T-cell (primary cell): ENCODE measurements at regions not wholly inside any gene's neighbourhood (a gene's known extent, or its start where the extent isn't known, plus 50 kb on each side); places are given as distances from the start of the nearest gene placed in this dataset.

Experiments
- ATAC-seq, 4 experiments: fragments of 200-7000 bp in 3 of 4; fragments of 150-1000 bp in 1 of 4; cut with Tn5 transposase; replicated peaks in 1 of 4; 1 replicate in 3 of 4; 2 replicates in 1 of 4; pipeline ENCODE4 v1.10.0; 2021; ENCODE audit warnings: moderate library complexity in 3 of 4, mild to moderate bottlenecking in 2 of 4, moderate number of reproducible peaks in 1 of 4
- CTCF ChIA-PET, 2 donors: fragments of 300-600 bp; sonication (Branson Sonifier 250); formaldehyde crosslinking; loops; one replicate each; lab custom pipeline; 2022; ENCODE audit warnings: antibody characterized with exemption in 2 of 2; lab: Charles Lee
- POLR2A ChIA-PET, 2 donors: fragments of 300-600 bp; sonication (Branson Sonifier 250); formaldehyde crosslinking; loops; one replicate each; lab custom pipeline; 2022; ENCODE audit warnings: antibody characterized with exemption in 2 of 2; lab: Charles Lee
- DNase-seq, 35 experiments: peaks; one replicate each; pipeline versions ENCODE4 v3.0.0 to v3.0.0-alpha.2; 2013 to 2023
- H3K27ac ChIP-seq: one replicate; pipeline ENCODE4 v1.5.1; 2013; ENCODE audit warnings: low read length
- H3K27me3 ChIP-seq, 2 experiments: replicated peaks in 1 of 2; 1 replicate in 1 of 2; 2 replicates in 1 of 2; pipeline versions ENCODE4 v1.6.1 to v1.7.0; 2013; ENCODE audit warnings: low read length in 1 of 2, mixed read lengths in 1 of 2; ENCODE audit not compliant: control insufficient read depth in 2 of 2, insufficient read depth in 2 of 2; ENCODE audit errors: extremely low read depth in 1 of 2
- H3K36me3 ChIP-seq, 2 donors: 1 replicate in 1 of 2; 2 replicates in 1 of 2; pipeline versions ENCODE4 v1.6.1 to v1.7.0; 2013; ENCODE audit warnings: low read length in 1 of 2; ENCODE audit not compliant: control insufficient read depth in 2 of 2, insufficient read depth in 1 of 2; ENCODE audit errors: extremely low read depth in 1 of 2
- H3K4me1 ChIP-seq, 2 experiments: 1 replicate in 1 of 2; 2 replicates in 1 of 2; pipeline versions ENCODE4 v1.6.1 to v1.7.0; 2013; ENCODE audit warnings: low read length in 2 of 2, mixed read lengths in 1 of 2; ENCODE audit not compliant: insufficient read depth in 2 of 2, control insufficient read depth in 1 of 2; ENCODE audit errors: extremely low read depth in 1 of 2
- H3K4me3 ChIP-seq, 2 donors: 1 replicate in 1 of 2; 2 replicates in 1 of 2; pipeline versions ENCODE4 v1.5.1 to v1.7.0; 2013; ENCODE audit warnings: mild to moderate bottlenecking in 2 of 2, low read length in 1 of 2, moderate library complexity in 1 of 2; ENCODE audit not compliant: control insufficient read depth in 1 of 2; ENCODE audit errors: extremely low read depth in 1 of 2
- H3K9me3 ChIP-seq: 2 replicates; pipeline ENCODE4 v1.7.0; 2013
- H3K27ac Mint-ChIP-seq, 2 donors: one replicate each; pipeline ENCODE4 v1.8.0; 2020 to 2021; ENCODE audit warnings: mild to moderate bottlenecking in 2 of 2, mixed read lengths in 2 of 2
- H3K27me3 Mint-ChIP-seq, 2 donors: one replicate each; pipeline ENCODE4 v1.8.0; 2021 to 2022; ENCODE audit warnings: mixed read lengths in 2 of 2
- H3K36me3 Mint-ChIP-seq: one replicate; pipeline ENCODE4 v1.8.0; 2021; ENCODE audit warnings: mixed read lengths
- H3K4me1 Mint-ChIP-seq, 3 donors: one replicate each; pipeline ENCODE4 v1.8.0; 2020 to 2022; ENCODE audit warnings: mixed read lengths in 3 of 3, mild to moderate bottlenecking in 1 of 3
- H3K4me3 Mint-ChIP-seq, 3 donors: one replicate each; pipeline ENCODE4 v1.8.0; 2020 to 2022; ENCODE audit warnings: mild to moderate bottlenecking in 3 of 3, mixed read lengths in 3 of 3, moderate library complexity in 3 of 3
- H3K9me3 Mint-ChIP-seq, 3 donors: one replicate each; pipeline ENCODE4 v1.8.0; 2020 to 2022; ENCODE audit warnings: mixed read lengths in 3 of 3
- WGBS: methylation state at CpG from one replicate; pipeline ENCODE4 v1.1.5; 2013; ENCODE audit warnings: missing lambda C conversion rate; ENCODE audit not compliant: insufficient coverage; 5-methylcytosine and 5-hydroxymethylcytosine counted together

DNA sequence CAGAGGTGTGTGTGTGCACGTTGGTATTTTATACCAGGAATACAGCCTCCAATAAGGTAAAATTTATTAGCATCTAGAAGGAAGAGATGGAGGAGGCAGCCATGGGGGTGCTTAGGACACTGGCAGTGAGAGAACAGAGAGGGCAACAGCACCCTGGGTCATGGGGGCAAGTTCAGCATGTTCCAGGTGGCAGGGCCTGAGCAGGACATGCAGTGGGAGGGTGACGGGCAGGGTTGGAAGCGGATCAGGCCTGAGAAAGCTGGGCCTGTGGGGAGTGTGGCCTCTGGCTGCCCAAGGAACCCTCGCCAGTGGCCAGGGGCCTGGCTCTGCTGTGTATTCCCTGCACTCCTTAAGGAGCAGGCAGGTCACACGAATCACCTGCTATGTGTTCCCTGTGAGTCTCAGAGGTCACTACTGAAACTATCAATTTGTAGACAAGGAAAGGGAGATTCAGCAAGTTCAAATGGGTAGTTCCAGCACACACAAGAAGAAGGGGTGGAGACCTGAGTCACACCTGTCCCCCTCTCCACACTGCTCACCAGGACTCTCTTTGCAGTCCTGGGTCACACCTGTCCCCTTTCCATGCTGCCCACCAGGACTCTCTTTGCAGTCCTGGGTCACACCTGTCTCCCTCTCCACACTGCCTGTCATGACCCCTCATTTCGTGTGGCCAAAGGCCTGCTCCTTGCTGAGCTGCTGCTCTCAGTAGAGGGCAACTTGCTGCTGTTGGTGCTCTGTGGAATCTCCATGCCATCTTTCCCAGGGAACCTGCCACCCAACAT, 463.9 kb upstream of the HS6ST1 start:
- no peak overlapping the region for H3K4me3 ChIP-seq
- 64% methylated on average over 6 of the region's 6 CpGs for WGBS
- H3K4me1 ChIP-seq, result no peaks in the 10 kb centered on the region
- ChIA-PET CTCF (no interaction called here), POLR2A (no interaction called here)
- H3K4me1 Mint-ChIP-seq, result no peaks in the 10 kb centered on the region
- no peak for DNase-seq
- no peak for ATAC-seq
- H3K4me3 Mint-ChIP-seq, result no peak overlapping the region
- no peak overlapping the region for H3K27ac Mint-ChIP-seq
- H3K36me3 Mint-ChIP-seq, result no peaks in the 10 kb centered on the region
- no peaks in the 10 kb centered on the region for H3K9me3 Mint-ChIP-seq
- no peak overlapping the region for H3K27ac ChIP-seq
- no peaks in the 10 kb centered on the region for H3K27me3 Mint-ChIP-seq
- H3K27me3 ChIP-seq, result peaks cover 0 to 5% of the 10 kb centered on the region in 2 experiments
- H3K36me3 ChIP-seq, result no peaks in the 10 kb centered on the region
- H3K9me3 ChIP-seq, result no peaks in the 10 kb centered on the region

DNA sequence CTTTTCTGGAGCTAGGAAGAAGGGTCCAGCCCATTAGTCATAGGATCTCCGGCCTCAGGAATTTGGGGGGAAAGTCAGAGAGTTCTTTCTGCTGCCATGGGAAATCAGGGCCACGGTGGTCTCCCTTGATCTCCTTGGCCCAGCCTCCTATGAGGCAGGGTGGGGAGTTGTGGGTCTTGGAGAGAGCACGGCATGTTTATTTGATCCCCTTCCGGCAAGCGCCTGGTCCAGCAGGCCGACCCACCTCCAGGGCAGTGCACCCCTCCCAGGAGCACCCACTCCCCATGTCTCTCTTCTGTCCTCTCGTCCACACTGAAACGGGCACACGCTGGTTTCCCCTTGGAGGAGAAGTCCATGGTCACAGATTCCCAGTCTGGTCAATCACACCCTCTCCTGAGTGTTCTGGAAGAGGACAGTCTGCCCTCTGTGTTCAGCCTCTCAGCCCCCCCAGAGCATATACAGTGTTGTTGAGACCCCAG, 464.6 kb upstream of the HS6ST1 start:
- CTCF ChIA-PET, result no interaction called here
- Mint-ChIP-seq H3K4me1 (no peaks in the 10 kb centered on the region), H3K36me3 (no peaks in the 10 kb centered on the region), H3K27ac (no peak overlapping the region), H3K27me3 (no peaks in the 10 kb centered on the region), H3K4me3 (no peak overlapping the region), H3K9me3 (peaks cover 0 to 1% (median 0%) of the 10 kb centered on the region in 3 donors)
- H3K4me1 ChIP-seq, result no peaks in the 10 kb centered on the region
- POLR2A ChIA-PET, result no interaction called here
- no peaks in the 10 kb centered on the region for H3K9me3 ChIP-seq
- H3K27ac ChIP-seq, result no peak overlapping the region
- ATAC-seq (no peak), DNase-seq (no peak)
- H3K27me3 ChIP-seq, result peaks cover 0 to 5% of the 10 kb centered on the region in 2 experiments
- no peak overlapping the region for H3K4me3 ChIP-seq
- no peaks in the 10 kb centered on the region for H3K36me3 ChIP-seq
- 93% methylated on average over 3 of the region's 9 CpGs for WGBS

DNA sequence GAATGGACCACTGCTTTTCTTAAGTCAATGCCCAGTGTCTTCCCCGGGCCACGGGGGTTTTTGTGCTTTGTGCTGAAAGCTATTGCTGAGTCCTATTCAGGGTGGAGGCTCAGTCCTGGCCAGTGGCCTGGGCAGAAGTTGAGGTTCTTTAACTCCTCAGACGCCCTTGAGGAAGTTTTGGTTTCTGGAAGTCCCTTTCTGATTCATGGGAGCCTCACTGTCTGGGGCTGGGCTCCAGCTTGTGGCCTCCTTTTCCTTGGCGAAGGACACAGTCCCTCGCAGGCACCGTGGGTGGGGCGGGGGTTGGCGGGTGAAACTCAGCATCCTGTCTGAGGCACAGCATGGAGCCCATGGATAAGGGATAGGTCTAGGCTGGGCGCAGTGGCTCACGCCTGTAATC, 465.2 kb upstream of the HS6ST1 start:
- H3K27ac Mint-ChIP-seq, result no peak overlapping the region
- ATAC-seq (no peak), DNase-seq (no peak)
- H3K36me3 Mint-ChIP-seq, result no peaks in the 10 kb centered on the region
- no peak overlapping the region for H3K27ac ChIP-seq
- CTCF ChIA-PET, result no interaction called here
- peaks cover 0 to 5% of the 10 kb centered on the region in 2 experiments for H3K27me3 ChIP-seq
- no peaks in the 10 kb centered on the region for H3K27me3 Mint-ChIP-seq
- H3K4me3 Mint-ChIP-seq, result no peak overlapping the region
- no peaks in the 10 kb centered on the region for H3K36me3 ChIP-seq
- no peaks in the 10 kb centered on the region for H3K4me1 ChIP-seq
- POLR2A ChIA-PET, result no interaction called here
- WGBS, result 92% methylated on average over 4 of the region's 10 CpGs
- H3K4me1 Mint-ChIP-seq, result no peaks in the 10 kb centered on the region
- H3K9me3 Mint-ChIP-seq, result peaks cover 0 to 8% (median 0%) of the 10 kb centered on the region in 3 donors
- H3K4me3 ChIP-seq, result no peak overlapping the region
- no peaks in the 10 kb centered on the region for H3K9me3 ChIP-seq

DNA sequence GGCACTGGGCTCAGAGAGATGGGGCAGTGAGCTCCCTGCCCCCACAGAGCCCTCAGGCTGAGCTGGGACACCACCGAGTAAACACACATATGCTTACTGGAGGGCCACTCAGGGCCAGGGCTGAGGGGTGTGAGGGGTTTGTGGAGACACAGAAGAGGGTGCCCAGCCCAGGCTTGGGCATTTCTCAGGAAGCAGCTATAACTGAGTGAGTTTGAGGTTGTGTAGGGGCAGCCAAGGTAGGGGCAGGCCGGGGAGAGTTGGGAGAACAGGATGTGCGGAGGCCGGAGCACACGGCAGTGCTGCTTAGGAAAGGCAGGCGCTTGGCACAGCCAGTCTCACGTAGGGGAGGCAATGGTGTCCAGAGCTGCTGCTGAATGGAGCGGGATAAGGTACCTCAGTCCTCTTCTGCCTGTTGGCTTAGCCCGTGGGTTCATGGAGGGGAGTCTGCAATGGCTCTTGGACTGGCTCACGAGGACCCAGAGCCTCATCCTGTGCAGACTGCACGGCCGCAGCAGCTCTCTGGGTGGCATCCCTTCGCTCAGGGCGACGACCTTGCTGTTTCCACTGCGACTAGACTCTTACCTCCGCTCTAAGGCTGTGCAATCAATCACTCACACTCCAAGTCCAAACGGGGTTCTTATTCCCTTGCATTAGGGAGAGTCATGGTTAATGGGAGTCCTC, 466.1 kb upstream of the HS6ST1 start:
- H3K9me3 ChIP-seq, result no peaks in the 10 kb centered on the region
- H3K27ac ChIP-seq, result no peak overlapping the region
- CTCF ChIA-PET, result no interaction called here
- no peaks in the 10 kb centered on the region for H3K4me1 ChIP-seq
- Mint-ChIP-seq H3K4me1 (no peaks in the 10 kb centered on the region), H3K4me3 (no peak overlapping the region), H3K36me3 (no peaks in the 10 kb centered on the region), H3K27ac (no peak overlapping the region), H3K27me3 (no peaks in the 10 kb centered on the region), H3K9me3 (peaks cover 0 to 9% (median 0%) of the 10 kb centered on the region in 3 donors)
- POLR2A ChIA-PET, result interaction anchor here in 1 of 2 donors (0.7 kb wide), 1 partner anchor 12 kb away, joined by 9 read pairs; no protein-coding TSS in a partner anchor
- ATAC-seq (no peak), DNase-seq (no peak)
- H3K4me3 ChIP-seq, result no peak overlapping the region
- H3K36me3 ChIP-seq, result no peaks in the 10 kb centered on the region
- peaks cover 0 to 5% of the 10 kb centered on the region in 2 experiments for H3K27me3 ChIP-seq
- WGBS, result 87% methylated on average over 10 of the region's 18 CpGs

DNA sequence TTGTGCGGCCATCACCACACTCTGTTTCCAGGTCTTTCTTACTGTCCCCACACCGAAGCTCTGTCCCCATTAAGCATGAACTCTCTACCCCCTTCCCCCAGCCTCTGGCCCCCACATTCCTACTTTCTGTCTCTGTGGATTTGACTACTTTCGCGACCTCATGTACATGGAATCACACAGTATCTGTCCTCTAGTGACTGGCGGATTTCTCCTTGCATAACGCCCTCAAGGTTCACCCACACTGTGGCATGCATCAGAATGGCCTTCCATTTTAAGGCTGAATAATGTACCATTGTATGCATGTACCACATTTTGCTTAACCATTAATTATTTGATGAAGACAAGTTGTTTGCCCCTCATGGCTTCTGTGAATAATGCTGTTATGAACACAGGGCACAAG, 467.6 kb upstream of the HS6ST1 start:
- 95% methylated on average over 4 of the region's 6 CpGs for WGBS
- POLR2A ChIA-PET, result no interaction called here
- no peaks in the 10 kb centered on the region for H3K36me3 ChIP-seq
- H3K4me1 Mint-ChIP-seq, result no peaks in the 10 kb centered on the region
- no peaks in the 10 kb centered on the region for H3K27me3 Mint-ChIP-seq
- CTCF ChIA-PET, result no interaction called here
- H3K27ac Mint-ChIP-seq, result no peak overlapping the region
- no peak overlapping the region for H3K4me3 ChIP-seq
- no peaks in the 10 kb centered on the region for H3K9me3 ChIP-seq
- H3K4me1 ChIP-seq, result no peaks in the 10 kb centered on the region
- no peak overlapping the region for H3K27ac ChIP-seq
- ATAC-seq (no peak), DNase-seq (no peak)
- H3K27me3 ChIP-seq, result no peaks in the 10 kb centered on the region
- H3K36me3 Mint-ChIP-seq, result no peaks in the 10 kb centered on the region
- H3K9me3 Mint-ChIP-seq, result peaks cover 0 to 9% (median 0%) of the 10 kb centered on the region in 3 donors
- no peak overlapping the region for H3K4me3 Mint-ChIP-seq

DNA sequence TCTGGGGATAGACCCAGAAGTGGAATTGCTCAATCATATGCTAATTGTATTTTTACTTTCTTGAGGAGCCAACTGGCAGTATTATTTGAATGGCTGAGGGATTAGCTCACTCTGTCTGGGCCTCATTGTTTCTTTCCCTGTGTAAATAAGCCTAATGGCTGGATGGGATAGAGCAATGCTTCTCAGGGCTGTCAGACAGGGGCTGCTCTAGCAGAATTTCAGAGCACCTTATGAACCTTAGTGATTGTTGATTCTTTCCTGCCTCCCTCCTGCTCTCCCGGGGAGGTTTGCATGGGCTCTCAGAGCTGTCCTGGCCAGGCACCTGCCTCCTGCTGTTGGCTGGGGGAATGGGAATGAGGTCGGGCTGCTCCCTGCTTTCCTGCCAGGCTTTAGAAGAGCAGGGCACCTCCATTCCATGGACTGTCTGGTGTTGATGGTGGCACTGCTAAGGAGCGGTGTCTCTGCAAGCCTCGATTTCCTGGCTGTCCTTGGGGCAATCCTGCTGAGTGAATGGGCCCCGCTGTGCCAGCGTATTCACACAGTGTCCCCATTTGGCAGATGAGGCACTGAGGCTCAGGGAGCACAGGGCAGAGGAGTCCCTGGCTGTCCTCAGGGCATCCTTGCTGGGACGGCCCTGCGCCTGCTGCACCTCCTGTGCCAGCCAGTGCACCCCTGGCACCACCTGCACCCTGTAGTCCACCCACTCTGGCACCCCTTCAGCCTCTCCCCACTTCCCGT, 468.2 kb upstream of the HS6ST1 start:
- Mint-ChIP-seq H3K4me3 (no peak overlapping the region), H3K9me3 (peaks cover 0 to 9% (median 0%) of the 10 kb centered on the region in 3 donors), H3K27ac (no peak overlapping the region), H3K36me3 (no peaks in the 10 kb centered on the region), H3K27me3 (no peaks in the 10 kb centered on the region), H3K4me1 (no peaks in the 10 kb centered on the region)
- ChIA-PET CTCF (no interaction called here), POLR2A (no interaction called here)
- Histone ChIP-seq H3K4me1 (no peaks in the 10 kb centered on the region), H3K36me3 (no peaks in the 10 kb centered on the region), H3K27me3 (no peaks in the 10 kb centered on the region), H3K4me3 (no peak overlapping the region), H3K9me3 (no peaks in the 10 kb centered on the region), H3K27ac (no peak overlapping the region)
- no peak for ATAC-seq
- WGBS, result 87% methylated on average over 9 of the region's 9 CpGs
- DNase-seq, result no peak
